GM13976 (cell line): ENCODE measurements at regions not wholly inside any gene's neighbourhood (a gene's known extent, or its start where the extent isn't known, plus 50 kb on each side); places are given as distances from the start of the nearest gene placed in this dataset.
"Not testable (repeated sequence)": the region's sequence is repeated elsewhere in the genome, so short reads cannot be mapped to it uniquely, and the experiment has no call there.

Experiments
- DNase-seq: peaks from one replicate; pipeline ENCODE4 v3.0.0; 2012; ENCODE audit warnings: low spot score
- in situ Hi-C: fragments of 300-500 bp; cut with MboI; formaldehyde crosslinking; loops from one replicate; pipeline ENCODE4 v1.12.0; 2022; ENCODE audit warnings: low sequenced_read_pairs, mixed read lengths, inconsistent platforms; ENCODE audit not compliant: unreplicated experiment
- TF ChIP-seq, protein P1 (sequence below): IDR thresholded peaks from 2 replicates; pipeline ENCODE4 v1.5.1; 2012; ENCODE audit warnings: borderline replicate concordance, mild to moderate bottlenecking; ENCODE audit not compliant: insufficient read depth; ENCODE audit errors: extremely low read depth, missing control alignments, control extremely low read depth

DNA sequence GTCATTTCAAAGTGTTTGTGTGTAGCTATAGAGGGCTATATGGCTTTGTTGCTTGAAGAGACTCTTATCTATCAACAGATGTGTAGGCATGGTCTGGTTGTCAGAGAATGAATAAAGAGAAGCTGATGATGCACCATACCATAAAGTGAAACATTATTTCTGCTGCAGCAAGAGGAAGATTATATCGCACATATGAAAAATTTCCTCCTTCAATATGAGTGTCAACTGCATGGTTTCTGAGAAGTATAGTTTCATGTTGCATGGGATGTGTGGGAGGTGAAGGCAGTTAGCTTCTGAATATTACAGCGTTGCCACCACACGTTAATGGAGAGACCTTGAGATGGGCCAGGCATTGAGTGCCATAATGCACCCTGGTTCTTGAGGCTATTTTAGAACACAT, 217.9 kb downstream of the SATB1 start:
- DNase-seq: no peak
- in situ Hi-C loops: no loop called here
- TF ChIP-seq, protein P1, sequence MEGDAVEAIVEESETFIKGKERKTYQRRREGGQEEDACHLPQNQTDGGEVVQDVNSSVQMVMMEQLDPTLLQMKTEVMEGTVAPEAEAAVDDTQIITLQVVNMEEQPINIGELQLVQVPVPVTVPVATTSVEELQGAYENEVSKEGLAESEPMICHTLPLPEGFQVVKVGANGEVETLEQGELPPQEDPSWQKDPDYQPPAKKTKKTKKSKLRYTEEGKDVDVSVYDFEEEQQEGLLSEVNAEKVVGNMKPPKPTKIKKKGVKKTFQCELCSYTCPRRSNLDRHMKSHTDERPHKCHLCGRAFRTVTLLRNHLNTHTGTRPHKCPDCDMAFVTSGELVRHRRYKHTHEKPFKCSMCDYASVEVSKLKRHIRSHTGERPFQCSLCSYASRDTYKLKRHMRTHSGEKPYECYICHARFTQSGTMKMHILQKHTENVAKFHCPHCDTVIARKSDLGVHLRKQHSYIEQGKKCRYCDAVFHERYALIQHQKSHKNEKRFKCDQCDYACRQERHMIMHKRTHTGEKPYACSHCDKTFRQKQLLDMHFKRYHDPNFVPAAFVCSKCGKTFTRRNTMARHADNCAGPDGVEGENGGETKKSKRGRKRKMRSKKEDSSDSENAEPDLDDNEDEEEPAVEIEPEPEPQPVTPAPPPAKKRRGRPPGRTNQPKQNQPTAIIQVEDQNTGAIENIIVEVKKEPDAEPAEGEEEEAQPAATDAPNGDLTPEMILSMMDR: no peak

DNA sequence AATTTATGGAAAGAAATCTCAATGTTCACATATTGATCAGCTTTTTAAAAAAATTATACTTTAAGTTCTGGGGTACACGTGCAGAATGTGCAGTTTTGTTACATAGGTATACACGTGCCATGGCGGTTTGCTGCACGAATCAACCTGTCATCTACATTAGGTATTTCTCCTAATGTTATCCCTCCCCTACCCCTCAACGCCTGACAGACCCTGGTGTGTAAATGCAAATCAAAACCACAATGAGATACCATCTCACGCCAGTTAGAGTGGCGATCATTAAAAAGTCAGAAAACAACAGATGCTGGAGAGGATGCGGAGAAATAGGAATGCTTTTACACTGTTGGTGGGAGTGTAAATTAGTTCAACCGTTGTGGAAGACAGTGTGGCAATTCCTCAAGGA, 219.4 kb downstream of the SATB1 start:
- in situ Hi-C loops: not testable (repeated sequence)

DNA sequence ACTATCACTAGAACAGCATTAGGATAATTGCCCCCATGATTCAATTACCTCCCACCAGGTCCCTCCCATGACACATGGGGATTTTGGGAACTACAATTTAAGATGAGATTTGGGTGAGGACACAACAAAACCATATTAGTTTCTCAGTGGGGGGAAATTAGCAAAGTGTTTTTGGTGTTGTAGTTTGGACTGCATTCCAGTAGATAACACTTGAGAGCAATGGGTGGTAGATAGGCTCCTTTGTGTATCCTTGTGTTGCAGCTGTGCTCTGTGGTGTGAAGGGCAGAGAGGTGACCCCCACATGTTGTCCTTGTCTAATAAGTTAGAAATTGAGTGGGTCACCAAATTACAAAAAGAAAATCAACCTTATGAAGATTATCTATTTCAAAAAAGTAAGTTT, 223.8 kb downstream of the SATB1 start:
- in situ Hi-C loops: no loop called here
- TF ChIP-seq, protein P1: no peak
- DNase-seq: no peak

More for the DNA sequence above, 219.4 kb downstream of the SATB1 start:
- not testable (repeated sequence) for DNase-seq

DNA sequence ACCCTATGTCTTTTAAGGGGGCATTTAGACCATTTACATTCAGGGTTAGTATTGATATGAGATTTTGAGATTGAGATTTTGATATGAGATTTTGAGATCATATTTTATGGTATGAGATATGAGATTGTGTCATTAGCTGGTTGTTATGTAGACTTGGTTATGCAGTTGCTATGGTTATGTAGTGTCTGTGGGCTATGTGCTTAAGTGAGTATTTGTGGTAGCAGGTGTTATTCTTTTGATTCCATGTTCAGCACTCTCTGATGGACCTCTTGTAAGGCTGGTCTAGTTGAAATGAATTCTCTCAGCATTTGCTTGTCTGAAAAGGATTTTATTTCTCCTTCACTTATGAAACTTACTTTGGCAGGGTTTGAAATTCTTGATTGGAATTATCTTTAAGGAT, 225.4 kb downstream of the SATB1 start:
- in situ Hi-C loops: no loop called here
- TF ChIP-seq, protein P1: no peak
- no peak for DNase-seq

DNA sequence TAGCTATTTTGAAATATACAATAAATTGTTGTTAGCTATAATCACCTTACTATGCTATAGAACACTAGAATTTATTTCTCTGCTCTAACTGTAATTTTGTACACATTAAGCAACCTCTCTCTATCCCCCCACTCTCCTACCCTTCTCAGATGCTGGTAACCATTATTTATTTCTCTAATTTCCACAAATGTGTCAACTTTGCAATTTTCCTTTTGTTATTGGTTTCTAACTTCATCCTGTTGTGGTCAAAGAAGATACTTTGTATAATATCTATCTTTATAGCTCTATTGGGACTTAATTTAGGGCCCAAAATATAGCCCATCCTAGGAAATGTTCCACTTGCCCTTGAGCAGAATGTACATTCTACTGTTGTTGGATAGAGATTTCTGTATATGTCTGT, 229.3 kb downstream of the SATB1 start:
- DNase-seq: no peak
- TF ChIP-seq, protein P1: no peak
- in situ Hi-C loops: no loop called here

DNA sequence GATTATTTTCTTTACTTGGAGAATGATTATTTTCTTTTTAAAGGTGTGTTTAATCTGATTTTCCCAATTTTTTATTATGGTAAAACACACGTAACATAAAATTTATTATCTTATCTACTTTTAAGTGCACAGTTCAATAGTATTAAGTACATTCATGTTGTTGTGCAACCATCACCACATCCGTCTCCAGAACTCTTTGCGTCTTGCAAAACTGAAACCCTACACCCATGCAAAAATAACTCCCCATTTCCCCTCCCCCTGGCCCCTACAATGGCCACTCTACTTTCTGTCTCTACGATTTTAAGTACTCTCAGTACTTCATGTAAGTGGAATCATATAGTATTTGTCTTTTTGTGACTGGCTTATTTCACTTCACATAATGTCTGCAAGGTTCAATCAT, 230.7 kb downstream of the SATB1 start:
- DNase-seq: no peak
- in situ Hi-C loops: no loop called here
- TF ChIP-seq, protein P1: no peak

DNA sequence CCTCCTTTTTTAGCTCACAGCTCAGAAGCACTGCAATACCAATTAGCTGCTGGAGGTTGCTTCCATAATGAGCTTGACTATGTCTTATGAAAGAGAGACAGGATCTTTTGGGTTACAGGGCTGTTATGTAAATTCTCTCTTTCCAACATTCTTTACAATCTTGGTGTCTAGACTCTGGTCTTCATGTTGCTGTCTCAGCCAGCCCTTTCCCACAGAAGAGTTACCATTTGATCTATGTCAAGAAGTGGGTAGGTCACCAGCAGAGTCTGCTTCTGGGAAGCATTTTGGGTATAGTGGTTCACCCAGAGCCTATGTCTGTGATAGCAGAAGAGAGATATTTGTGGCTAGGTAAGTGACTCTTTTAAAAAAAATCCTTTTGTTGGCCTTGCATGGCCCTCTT, 234.5 kb downstream of the SATB1 start:
- DNase-seq: no peak
- in situ Hi-C loops: no loop called here
- TF ChIP-seq, protein P1: no peak
